ENCODE measurements at regions not wholly inside any gene's neighbourhood (a gene's known extent, or its start where the extent isn't known, plus 50 kb on each side); places are given as distances from the start of the nearest gene placed in this dataset.

DNA sequence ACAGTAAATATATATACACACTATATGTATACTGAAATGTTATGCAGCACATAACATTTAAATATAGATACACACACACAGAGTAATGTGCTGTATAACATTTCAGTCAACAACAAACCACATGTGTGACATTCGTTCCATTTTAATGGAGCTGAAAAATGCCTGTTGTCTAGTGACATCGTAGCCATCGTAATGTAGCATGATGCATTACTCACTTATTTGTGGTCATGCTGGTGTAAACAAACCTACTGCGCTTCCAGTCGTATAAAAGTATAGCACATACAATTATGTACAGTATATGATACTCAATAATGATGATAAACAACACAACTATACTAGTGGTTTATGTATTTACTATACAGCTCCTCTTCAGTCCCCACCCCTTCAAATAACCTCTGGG is 119.0 kb upstream of the SLC38A4 start:
- in situ Hi-C loops (cut with HindIII; ENCODE audit: extremely low pct_ligation_motif_present, low pct_unique_long_range_greater_than_20kb) (no loop called here), intact Hi-C loops (cut with micrococcal nuclease; ENCODE audit: unreplicated experiment) (no loop called here)
- Histone ChIP-seq H3K9ac (ENCODE audit: insufficient read depth, low read depth, low read length) (no peak overlapping the region), H2AFZ (ENCODE audit: low read length) (no peak overlapping the region), H4K20me1 (ENCODE audit: insufficient read depth, low read length) (no peaks in the 10 kb centered on the region; the same call in 1 of the 2 replicates), H3K27ac (ENCODE audit: extremely low read length, insufficient read depth, low read length) (no peak overlapping the region), H3K4me3 (replicated peaks in 1 of 3; ENCODE audit: insufficient read depth in 1 of 3, low read depth in 2 of 3, low read length in 3 of 3) (no peak overlapping the region), H3K4me2 (ENCODE audit: low read depth, low read length) (no peak overlapping the region), H3K9me3 (ENCODE audit: low read length) (no peaks in the 10 kb centered on the region), H3K36me3 (replicated peaks in 1 of 2; ENCODE audit: control insufficient read depth in 1 of 2, insufficient read depth in 2 of 2, low read length in 2 of 2) (no peaks in the 10 kb centered on the region), H3K27me3 (ENCODE audit: control insufficient read depth in 1 of 2, insufficient read depth in 2 of 2, low read length in 2 of 2) (no peaks in the 10 kb centered on the region), H3K79me2 (ENCODE audit: insufficient read depth, low read length) (no peaks in the 10 kb centered on the region), H3K4me1 (ENCODE audit: insufficient read depth, low read length) (no peaks in the 10 kb centered on the region)
- DNase-seq (ENCODE audit: low spot score), result no peak
- no peak for ATAC-seq
- 64% methylated on average over 5 of the region's 5 CpGs for WGBS (ENCODE audit: low lambda C conversion rate)
- ChIA-PET POLR2A (no interaction called here), CTCF (ENCODE audit: low intra/inter-chr PET ratio, low total read pairs) (no interaction called here)
- no TSS peak for BruUV-seq (replicated peaks)
- no peak for FAIRE-seq
- TF ChIP-seq ZNF230 (CRISPR knock-in tag; IDR thresholded peaks at IDR 0.05) (no peak), ZNF350 (CRISPR knock-in tag; IDR thresholded peaks at IDR 0.05; ENCODE audit: borderline replicate concordance, low read depth) (no peak), TBX3 (IDR thresholded peaks at IDR 0.05; ENCODE audit: borderline replicate concordance) (no peak), HOXA5 (CRISPR knock-in tag; IDR thresholded peaks at IDR 0.05) (no peak), TEAD3 (CRISPR knock-in tag; optimal IDR thresholded peaks at IDR 0.05; ENCODE audit: borderline replicate concordance) (no peak), SRSF4 (IDR thresholded peaks at IDR 0.05; ENCODE audit: low read depth, low read length, poor library complexity, severe bottlenecking) (no peak), ZSCAN30 (CRISPR knock-in tag; IDR thresholded peaks at IDR 0.05) (no peak), PCBP1 (IDR thresholded peaks at IDR 0.05; ENCODE audit: borderline replicate concordance, low read depth, low read length) (no peak), HNRNPK (IDR thresholded peaks at IDR 0.05; ENCODE audit: low read depth, low read length, poor library complexity, severe bottlenecking) (no peak), ZNF577 (CRISPR knock-in tag; IDR thresholded peaks at IDR 0.05; ENCODE audit: borderline replicate concordance, low read depth) (no peak), DR1 (CRISPR knock-in tag; IDR thresholded peaks at IDR 0.05) (no peak), ZNF335 (CRISPR knock-in tag; IDR thresholded peaks at IDR 0.05) (no peak), SAP130 (CRISPR knock-in tag; IDR thresholded peaks at IDR 0.05; ENCODE audit: low read depth) (no peak)
- TF ChIP-seq, protein P1, sequence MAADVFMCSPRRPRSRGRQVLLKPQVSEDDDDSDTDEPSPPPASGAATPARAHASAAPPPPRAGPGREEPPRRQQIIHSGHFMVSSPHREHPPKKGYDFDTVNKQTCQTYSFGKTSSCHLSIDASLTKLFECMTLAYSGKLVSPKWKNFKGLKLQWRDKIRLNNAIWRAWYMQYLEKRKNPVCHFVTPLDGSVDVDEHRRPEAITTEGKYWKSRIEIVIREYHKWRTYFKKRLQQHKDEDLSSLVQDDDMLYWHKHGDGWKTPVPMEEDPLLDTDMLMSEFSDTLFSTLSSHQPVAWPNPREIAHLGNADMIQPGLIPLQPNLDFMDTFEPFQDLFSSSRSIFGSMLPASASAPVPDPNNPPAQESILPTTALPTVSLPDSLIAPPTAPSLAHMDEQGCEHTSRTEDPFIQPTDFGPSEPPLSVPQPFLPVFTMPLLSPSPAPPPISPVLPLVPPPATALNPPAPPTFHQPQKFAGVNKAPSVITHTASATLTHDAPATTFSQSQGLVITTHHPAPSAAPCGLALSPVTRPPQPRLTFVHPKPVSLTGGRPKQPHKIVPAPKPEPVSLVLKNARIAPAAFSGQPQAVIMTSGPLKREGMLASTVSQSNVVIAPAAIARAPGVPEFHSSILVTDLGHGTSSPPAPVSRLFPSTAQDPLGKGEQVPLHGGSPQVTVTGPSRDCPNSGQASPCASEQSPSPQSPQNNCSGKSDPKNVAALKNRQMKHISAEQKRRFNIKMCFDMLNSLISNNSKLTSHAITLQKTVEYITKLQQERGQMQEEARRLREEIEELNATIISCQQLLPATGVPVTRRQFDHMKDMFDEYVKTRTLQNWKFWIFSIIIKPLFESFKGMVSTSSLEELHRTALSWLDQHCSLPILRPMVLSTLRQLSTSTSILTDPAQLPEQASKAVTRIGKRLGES (CRISPR knock-in tag; IDR thresholded peaks at IDR 0.05; ENCODE audit: borderline replicate concordance), result no peak
- TF ChIP-seq, protein P2, sequence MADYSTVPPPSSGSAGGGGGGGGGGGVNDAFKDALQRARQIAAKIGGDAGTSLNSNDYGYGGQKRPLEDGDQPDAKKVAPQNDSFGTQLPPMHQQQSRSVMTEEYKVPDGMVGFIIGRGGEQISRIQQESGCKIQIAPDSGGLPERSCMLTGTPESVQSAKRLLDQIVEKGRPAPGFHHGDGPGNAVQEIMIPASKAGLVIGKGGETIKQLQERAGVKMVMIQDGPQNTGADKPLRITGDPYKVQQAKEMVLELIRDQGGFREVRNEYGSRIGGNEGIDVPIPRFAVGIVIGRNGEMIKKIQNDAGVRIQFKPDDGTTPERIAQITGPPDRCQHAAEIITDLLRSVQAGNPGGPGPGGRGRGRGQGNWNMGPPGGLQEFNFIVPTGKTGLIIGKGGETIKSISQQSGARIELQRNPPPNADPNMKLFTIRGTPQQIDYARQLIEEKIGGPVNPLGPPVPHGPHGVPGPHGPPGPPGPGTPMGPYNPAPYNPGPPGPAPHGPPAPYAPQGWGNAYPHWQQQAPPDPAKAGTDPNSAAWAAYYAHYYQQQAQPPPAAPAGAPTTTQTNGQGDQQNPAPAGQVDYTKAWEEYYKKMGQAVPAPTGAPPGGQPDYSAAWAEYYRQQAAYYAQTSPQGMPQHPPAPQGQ (CRISPR knock-in tag; IDR thresholded peaks at IDR 0.05; ENCODE audit: borderline replicate concordance), result no peak
- TF ChIP-seq, protein P3, sequence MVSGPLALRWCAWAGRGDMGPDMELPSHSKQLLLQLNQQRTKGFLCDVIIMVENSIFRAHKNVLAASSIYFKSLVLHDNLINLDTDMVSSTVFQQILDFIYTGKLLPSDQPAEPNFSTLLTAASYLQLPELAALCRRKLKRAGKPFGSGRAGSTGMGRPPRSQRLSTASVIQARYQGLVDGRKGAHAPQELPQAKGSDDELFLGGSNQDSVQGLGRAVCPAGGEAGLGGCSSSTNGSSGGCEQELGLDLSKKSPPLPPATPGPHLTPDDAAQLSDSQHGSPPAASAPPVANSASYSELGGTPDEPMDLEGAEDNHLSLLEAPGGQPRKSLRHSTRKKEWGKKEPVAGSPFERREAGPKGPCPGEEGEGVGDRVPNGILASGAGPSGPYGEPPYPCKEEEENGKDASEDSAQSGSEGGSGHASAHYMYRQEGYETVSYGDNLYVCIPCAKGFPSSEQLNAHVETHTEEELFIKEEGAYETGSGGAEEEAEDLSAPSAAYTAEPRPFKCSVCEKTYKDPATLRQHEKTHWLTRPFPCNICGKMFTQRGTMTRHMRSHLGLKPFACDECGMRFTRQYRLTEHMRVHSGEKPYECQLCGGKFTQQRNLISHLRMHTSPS (CRISPR knock-in tag; IDR thresholded peaks at IDR 0.05; ENCODE audit: low read depth), result no peak

Measured in HepG2 (cell line).